ENCODE measurements at regions not wholly inside any gene's neighbourhood (a gene's known extent, or its start where the extent isn't known, plus 50 kb on each side); places are given as distances from the start of the nearest gene placed in this dataset.

DNA sequence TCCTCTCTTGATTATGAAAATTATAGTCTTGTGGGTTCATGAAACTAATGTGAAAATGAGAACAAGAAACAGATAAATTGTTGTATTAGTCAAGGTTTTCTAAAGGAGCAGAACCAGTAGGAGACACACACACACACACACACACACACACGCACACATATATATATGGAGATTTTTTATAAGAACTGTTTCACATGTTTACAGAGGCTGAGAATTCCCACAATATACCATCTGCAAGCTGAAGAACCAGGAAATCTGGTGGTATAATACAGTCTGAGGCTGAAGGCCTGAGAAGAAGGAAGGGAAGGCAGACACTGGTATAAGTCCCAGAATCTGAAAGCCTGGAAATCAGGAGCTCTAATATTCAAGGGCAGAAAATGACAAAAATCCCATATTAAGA is 70.9 kb upstream of the RGS18 start:
- TF ChIP-seq ELF4 (IDR thresholded peaks at IDR 0.05) (no peak), FOXK2 (IDR thresholded peaks at IDR 0.05) (no peak), FOXA1 (IDR thresholded peaks at IDR 0.05) (no peak), SUZ12 (IDR thresholded peaks at IDR 0.05) (no peak), SP1 (IDR thresholded peaks at IDR 0.05) (no peak), ARNT (IDR thresholded peaks at IDR 0.05) (no peak), TARDBP (IDR thresholded peaks at IDR 0.05) (no peak), L3MBTL2 (conservative IDR thresholded peaks at IDR 0.05) (no peak), BHLHE40 (IDR thresholded peaks at IDR 0.05; ENCODE audit: borderline replicate concordance) (no peak), HDGF (IDR thresholded peaks at IDR 0.05; ENCODE audit: borderline replicate concordance) (no peak)
- TF ChIP-seq, protein P1, sequence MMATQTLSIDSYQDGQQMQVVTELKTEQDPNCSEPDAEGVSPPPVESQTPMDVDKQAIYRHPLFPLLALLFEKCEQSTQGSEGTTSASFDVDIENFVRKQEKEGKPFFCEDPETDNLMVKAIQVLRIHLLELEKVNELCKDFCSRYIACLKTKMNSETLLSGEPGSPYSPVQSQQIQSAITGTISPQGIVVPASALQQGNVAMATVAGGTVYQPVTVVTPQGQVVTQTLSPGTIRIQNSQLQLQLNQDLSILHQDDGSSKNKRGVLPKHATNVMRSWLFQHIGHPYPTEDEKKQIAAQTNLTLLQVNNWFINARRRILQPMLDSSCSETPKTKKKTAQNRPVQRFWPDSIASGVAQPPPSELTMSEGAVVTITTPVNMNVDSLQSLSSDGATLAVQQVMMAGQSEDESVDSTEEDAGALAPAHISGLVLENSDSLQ (IDR thresholded peaks at IDR 0.05): no peak
